Small intestine (tissue), 7 donors: ENCODE measurements at regions not wholly inside any gene's neighbourhood (a gene's known extent, or its start where the extent isn't known, plus 50 kb on each side); places are given as distances from the start of the nearest gene placed in this dataset.

Experiments
- DNase-seq, 2 donors: peaks; one replicate each; pipeline versions ENCODE4 v3.0.0 to v3.0.0-alpha.2; 2013
- FAIRE-seq: peaks from 2 replicates; lab custom pipeline; 2012; peaks lifted over from hg19 to GRCh38; lab: Jason Lieb, UNC
- H3K27ac ChIP-seq, 3 donors: one replicate each; pipeline ENCODE4 v1.5.1; 2013; ENCODE audit warnings: low read length in 2 of 3, mild to moderate bottlenecking in 2 of 3, control low read depth in 1 of 3, inconsistent platforms in 1 of 3, low read depth in 1 of 3, moderate library complexity in 1 of 3
- H3K27me3 ChIP-seq, 3 donors: one replicate each; pipeline ENCODE4 v1.6.1; 2013; ENCODE audit warnings: low read length in 3 of 3, inconsistent platforms in 1 of 3; ENCODE audit not compliant: control insufficient read depth in 3 of 3, insufficient read depth in 3 of 3
- H3K36me3 ChIP-seq, 3 donors: one replicate each; pipeline ENCODE4 v1.6.1; 2013; ENCODE audit warnings: low read length in 3 of 3, inconsistent platforms in 1 of 3, low read depth in 1 of 3, mild to moderate bottlenecking in 1 of 3, moderate library complexity in 1 of 3; ENCODE audit not compliant: control insufficient read depth in 3 of 3, insufficient read depth in 2 of 3
- H3K4me1 ChIP-seq, 3 donors: one replicate each; pipeline ENCODE4 v1.6.1; 2013; ENCODE audit warnings: low read length in 2 of 3, inconsistent platforms in 1 of 3, low read depth in 1 of 3, mild to moderate bottlenecking in 1 of 3, moderate library complexity in 1 of 3; ENCODE audit not compliant: control insufficient read depth in 3 of 3, insufficient read depth in 2 of 3
- H3K4me3 ChIP-seq, 3 donors: one replicate each; pipeline ENCODE4 v1.5.1; 2013; ENCODE audit warnings: low read length in 3 of 3, control low read depth in 1 of 3, inconsistent platforms in 1 of 3, low read depth in 1 of 3, mild to moderate bottlenecking in 1 of 3, moderate library complexity in 1 of 3
- H3K9me3 ChIP-seq, 2 donors: one replicate each; pipeline ENCODE4 v1.6.1; 2013; ENCODE audit warnings: low read depth in 1 of 2, low read length in 1 of 2; ENCODE audit not compliant: control insufficient read depth in 2 of 2, insufficient read depth in 1 of 2
- WGBS, 3 donors: extraction: QIAGEN DNeasy Blood & Tissue Kit; methylation state at CpG; one replicate each; pipeline ENCODE4 v1.1.7; 2013; 5-methylcytosine and 5-hydroxymethylcytosine counted together
- donor health status: healthy with polysubstance abuse.
- donor health status: control.
- donor health status: control.
- donor health status: Bipolar disorder and iron deficiency.
- donor health status: healthy.

DNA sequence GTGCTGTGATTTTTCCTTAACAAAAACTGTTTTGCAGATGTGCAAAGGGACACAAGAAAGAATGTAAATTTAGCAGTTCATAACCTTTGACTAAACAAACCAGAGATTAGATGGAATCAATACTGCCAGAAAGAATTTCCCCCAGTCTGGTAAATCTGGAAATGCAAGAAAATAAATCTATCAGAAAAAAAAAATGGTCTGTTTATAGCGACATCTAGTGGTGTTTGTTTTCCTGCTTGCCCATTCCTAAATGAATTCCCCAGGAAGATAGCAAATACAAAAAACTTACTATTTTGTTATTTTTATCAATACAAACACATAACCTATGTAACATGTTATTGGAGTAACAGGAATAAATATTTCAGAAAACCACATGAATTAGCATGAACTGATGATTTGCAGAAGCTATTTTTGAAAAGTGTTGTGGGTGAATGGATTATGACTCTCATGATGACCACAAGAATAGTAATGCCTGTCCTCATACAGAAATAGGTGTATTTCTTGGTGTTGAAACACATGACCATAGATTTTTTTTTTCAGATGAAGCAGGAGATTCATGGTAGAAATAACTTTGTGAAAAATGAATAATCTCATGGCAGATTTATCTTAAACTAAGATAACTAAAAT, 1703.8 kb downstream of the MAT2B start:
- DNase-seq (peak in 1 of 2 donors; percentile 17), FAIRE-seq (no peak)
- Histone ChIP-seq H3K4me1 (no peaks in the 10 kb centered on the region), H3K4me3 (no peak overlapping the region), H3K27ac (no peak overlapping the region), H3K36me3 (no peaks in the 10 kb centered on the region), H3K27me3 (no peaks in the 10 kb centered on the region), H3K9me3 (no peaks in the 10 kb centered on the region)
- 0 to 2% (median 0%) methylated on average over 1 of the region's 1 CpG for WGBS, 3 donors

DNA sequence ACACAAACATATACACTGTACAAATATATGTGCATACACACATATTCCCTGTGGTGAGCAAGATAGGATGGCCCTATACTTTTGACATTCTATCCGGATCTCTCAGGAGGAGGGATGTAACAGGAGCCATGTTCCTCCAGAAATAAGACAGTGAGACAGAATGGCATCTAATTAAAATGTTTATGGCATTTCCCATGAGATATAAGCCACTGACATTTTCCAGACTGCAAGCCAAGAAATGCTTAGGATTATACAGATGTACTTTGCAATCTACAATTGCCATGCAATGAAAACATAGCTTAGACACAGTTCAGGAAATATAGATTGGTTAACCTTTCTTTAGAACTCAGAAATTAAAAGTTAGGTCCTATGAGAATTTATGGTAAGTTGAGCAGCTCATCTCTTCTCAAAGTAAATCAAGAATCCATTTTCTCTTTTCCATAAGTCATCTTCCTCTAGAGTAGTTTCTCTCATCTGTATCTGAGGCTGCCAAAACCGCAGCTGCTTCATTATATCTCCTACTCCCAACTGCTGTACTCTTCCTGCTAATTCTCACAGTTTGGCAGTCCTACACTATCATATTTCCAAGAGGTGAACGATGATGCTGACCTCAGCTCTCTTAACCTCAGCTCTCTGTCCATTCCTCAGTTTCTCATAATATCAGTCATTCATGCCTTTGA, 1719.1 kb downstream of the MAT2B start:
- Histone ChIP-seq H3K9me3 (no peaks in the 10 kb centered on the region), H3K36me3 (no peaks in the 10 kb centered on the region), H3K27me3 (no peaks in the 10 kb centered on the region), H3K4me1 (no peaks in the 10 kb centered on the region), H3K27ac (no peak overlapping the region), H3K4me3 (no peak overlapping the region)
- FAIRE-seq = no peak
- 58 to 76% (median 70%) methylated on average over 3 of the region's 3 CpGs for WGBS, 3 donors
- no peak for DNase-seq

DNA sequence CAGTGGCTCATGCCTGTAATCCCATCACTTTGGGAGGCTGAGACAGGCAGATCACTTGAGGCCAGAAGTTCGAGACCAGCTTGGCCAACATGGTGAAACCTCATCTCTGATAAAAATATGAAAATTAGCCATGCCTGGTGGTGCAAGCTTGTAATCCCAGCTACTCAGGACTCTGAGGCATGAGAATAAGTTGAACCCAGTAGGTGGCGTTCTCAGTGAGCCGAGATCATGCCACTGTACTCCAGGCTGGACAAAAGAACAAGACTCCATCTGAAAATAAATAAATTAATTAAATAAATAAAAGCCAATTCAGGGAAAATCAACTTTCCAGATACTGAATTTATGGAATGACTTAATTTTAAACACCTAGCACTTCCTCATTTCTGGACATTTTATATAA, 1722.1 kb downstream of the MAT2B start:
- DNase-seq (no peak), FAIRE-seq (no peak)
- no peak overlapping the region for H3K27ac ChIP-seq
- no peaks in the 10 kb centered on the region for H3K4me1 ChIP-seq
- H3K27me3 ChIP-seq = no peaks in the 10 kb centered on the region
- WGBS, 3 donors = 79 to 86% (median 85%) methylated on average over 3 of the region's 3 CpGs
- H3K9me3 ChIP-seq = no peaks in the 10 kb centered on the region
- no peak overlapping the region for H3K4me3 ChIP-seq
- no peaks in the 10 kb centered on the region for H3K36me3 ChIP-seq

DNA sequence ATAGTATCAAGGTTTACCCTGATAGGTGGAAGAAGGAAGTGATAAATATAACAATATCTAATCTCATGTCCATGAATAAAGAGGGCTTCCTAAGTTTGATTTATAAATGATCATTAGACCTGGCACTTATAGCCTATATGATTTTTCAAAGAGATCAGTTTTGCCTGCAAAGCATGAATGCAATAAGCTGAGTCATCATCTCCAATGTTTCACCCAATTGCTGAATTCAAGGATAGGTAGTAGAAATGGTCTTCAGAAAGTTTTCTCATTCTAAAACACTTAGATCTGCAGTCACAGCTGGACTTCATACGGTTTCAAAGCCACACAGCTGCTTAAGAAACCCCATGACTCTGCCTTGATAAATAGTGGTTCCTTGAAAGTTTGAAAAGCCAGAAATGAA, 1722.8 kb downstream of the MAT2B start:
- 51 to 73% (median 51%) methylated on average over 1 of the region's 1 CpG for WGBS, 3 donors
- H3K27ac ChIP-seq = no peak overlapping the region
- no peaks in the 10 kb centered on the region for H3K27me3 ChIP-seq
- H3K4me1 ChIP-seq = no peaks in the 10 kb centered on the region
- H3K4me3 ChIP-seq = no peak overlapping the region
- H3K9me3 ChIP-seq = no peaks in the 10 kb centered on the region
- no peaks in the 10 kb centered on the region for H3K36me3 ChIP-seq
- DNase-seq (no peak), FAIRE-seq (no peak)

DNA sequence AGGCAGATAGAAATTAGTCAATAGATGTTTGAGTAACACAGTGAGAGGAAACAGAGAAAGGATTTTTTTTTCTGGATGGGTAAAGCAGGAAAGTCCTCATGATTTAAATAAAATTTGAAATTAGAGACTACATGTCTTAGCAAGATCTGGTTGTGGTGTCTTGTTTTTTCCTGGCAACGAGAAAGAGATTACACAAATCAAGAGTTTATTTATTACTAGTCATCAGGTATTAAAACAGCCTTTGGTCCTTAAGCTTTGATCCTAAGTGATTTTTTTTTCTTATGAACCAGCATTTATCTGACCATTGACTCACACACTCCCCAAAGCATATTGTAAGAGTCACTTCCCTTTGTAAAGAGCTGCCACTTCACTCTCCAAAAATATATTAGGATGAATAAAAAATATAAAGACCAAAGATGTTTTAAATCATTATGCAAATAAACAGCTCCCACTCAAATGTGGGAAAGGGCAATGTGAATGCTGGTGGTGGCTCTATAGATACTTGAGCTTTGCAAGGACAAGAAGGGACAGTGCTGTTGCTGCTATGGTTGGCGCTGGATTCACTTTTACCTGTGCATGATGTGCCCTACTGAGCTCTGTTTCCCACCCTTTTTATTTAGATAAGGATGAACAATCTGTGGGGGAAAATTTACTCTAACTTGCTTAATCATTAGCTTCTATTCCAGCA, 1726.5 kb downstream of the MAT2B start:
- Histone ChIP-seq H3K9me3 (no peaks in the 10 kb centered on the region), H3K27me3 (no peaks in the 10 kb centered on the region), H3K27ac (no peak overlapping the region), H3K4me1 (no peaks in the 10 kb centered on the region), H3K36me3 (no peaks in the 10 kb centered on the region), H3K4me3 (no peak overlapping the region)
- 30 to 46% (median 33%) methylated on average over 2 of the region's 2 CpGs for WGBS, 3 donors
- no peak for FAIRE-seq
- no peak for DNase-seq

DNA sequence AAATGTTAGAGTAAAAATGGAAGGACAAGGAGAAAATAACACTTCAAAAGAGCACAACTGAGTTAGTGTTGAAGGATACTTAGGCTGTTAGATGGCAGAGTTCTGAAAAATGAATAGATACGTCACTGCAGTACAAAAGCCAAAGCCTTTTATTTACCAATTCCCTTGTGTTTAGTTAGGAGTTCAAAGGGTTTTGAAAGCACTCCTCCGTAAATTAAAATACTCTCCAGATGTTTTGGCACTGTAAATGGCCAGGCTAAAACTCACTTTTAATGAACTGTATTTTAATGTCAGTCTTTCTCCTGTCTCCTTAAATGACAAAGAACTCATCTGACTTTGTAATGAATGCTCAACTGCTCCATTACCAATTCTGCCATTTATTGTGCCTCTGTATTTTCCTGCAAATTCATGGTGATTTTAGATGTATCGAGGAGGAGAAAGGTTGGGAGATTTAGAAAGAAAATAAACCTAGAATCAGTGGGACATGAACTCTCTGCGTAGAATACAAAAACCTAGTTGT, 1727.2 kb downstream of the MAT2B start:
- no peak for DNase-seq
- no peak overlapping the region for H3K27ac ChIP-seq
- no peaks in the 10 kb centered on the region for H3K36me3 ChIP-seq
- H3K27me3 ChIP-seq = no peaks in the 10 kb centered on the region
- H3K9me3 ChIP-seq = no peaks in the 10 kb centered on the region
- WGBS, 3 donors = 49 to 56% (median 50%) methylated on average over 4 of the region's 4 CpGs
- FAIRE-seq = no peak
- no peaks in the 10 kb centered on the region for H3K4me1 ChIP-seq
- no peak overlapping the region for H3K4me3 ChIP-seq

DNA sequence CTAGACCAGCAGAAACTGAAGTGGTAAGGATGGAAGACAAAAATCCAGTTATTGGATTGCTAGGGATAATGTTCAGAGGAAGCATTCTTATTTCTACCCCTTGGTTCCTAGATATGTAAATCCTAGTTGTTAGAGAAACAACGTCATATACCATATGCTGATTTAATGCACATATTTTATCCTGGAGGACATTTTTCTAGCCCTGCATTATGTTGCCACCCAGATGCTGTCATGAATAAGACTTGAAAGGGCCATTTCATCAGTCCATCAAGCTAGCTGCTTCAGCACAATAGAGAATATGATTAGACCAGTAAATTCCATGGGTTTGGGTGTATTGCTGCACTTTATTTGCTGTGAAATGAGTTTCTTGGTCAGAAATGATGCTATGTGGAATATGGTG, 1736.4 kb downstream of the MAT2B start:
- no peak overlapping the region for H3K4me3 ChIP-seq
- H3K4me1 ChIP-seq = no peaks in the 10 kb centered on the region
- DNase-seq = no peak
- no peaks in the 10 kb centered on the region for H3K27me3 ChIP-seq
- no peak overlapping the region for H3K27ac ChIP-seq
- WGBS, 3 donors = 81 to 97% (median 93%) methylated on average over 1 of the region's 1 CpG
- FAIRE-seq = no peak
- H3K36me3 ChIP-seq = no peaks in the 10 kb centered on the region
- no peaks in the 10 kb centered on the region for H3K9me3 ChIP-seq

DNA sequence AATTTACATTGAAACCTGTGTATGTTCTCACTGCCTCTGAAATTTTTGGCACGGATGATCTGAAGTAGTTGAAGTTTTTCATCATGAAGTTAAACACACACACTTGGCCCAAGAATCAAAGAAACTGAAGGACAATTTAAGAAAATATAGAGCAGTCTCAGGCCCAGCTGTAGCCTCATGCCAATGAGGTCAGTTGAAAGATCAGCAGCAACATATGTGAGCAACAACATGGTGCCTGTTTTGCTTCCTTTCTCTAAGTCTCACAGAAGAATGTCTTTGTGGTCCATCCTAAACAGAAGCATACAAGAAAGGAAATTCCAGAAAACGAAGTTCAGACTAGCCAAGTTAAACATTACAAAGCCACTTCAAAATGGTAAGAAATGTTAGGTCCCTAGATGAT, 1737.2 kb downstream of the MAT2B start:
- H3K4me3 ChIP-seq = no peak overlapping the region
- WGBS, 3 donors = 46 to 66% (median 57%) methylated on average over 2 of the region's 2 CpGs

More for the DNA sequence above, 1737.2 kb downstream of the MAT2B start:
- Histone ChIP-seq H3K4me1 (no peaks in the 10 kb centered on the region), H3K9me3 (no peaks in the 10 kb centered on the region), H3K27ac (no peak overlapping the region), H3K27me3 (no peaks in the 10 kb centered on the region), H3K36me3 (no peaks in the 10 kb centered on the region)
- DNase-seq (no peak), FAIRE-seq (no peak)
